MV-4-11 (cell line): ENCODE measurements at regions not wholly inside any gene's neighbourhood (a gene's known extent, or its start where the extent isn't known, plus 50 kb on each side); places are given as distances from the start of the nearest gene placed in this dataset.
"Not testable (repeated sequence)": the region's sequence is repeated elsewhere in the genome, so short reads cannot be mapped to it uniquely, and the experiment has no call there.

Source experiments
- DNase-seq: peaks from one replicate; lab custom pipeline; 2025; lab: John Stamatoyannopoulos, UW

DNA sequence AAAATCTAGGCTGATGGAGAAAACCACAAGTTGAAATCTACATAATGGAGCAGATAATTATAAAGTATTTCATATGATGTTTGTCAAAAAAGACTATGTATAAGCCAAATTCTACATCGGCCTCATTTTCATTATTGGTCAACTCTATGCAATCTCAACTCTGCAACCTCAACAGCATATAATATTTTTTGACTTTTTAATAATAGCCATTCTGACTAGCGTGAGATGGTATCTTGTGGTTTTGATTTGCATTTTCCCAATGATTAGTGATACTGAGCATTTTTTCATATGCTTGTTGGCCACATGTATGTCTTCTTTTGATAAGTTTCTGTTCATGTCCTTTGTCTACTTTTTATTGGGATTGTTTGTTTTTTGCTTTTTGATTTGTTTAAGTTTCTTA is 496.1 kb upstream of the SLC39A10 start:
- no peak for DNase-seq

DNA sequence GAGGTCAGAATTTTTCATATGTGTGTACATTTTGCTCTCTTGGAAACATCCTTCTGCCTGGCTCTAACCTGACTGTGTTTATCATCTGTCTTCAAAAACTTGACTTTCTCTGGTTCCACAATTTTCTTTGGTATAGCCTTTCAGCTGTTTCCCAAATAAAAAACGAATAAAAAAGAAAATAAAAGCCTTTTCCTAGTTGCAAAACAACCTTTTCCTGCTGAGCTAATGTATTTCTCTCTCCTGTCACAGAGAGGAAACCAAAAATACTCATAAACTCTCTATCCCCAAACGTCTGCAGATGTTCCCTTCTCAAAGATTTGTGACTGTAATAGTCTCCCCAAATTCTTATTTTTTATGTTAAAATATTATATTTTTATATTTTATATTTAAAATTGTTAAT is 505.3 kb upstream of the SLC39A10 start:
- DNase-seq, result no peak

DNA sequence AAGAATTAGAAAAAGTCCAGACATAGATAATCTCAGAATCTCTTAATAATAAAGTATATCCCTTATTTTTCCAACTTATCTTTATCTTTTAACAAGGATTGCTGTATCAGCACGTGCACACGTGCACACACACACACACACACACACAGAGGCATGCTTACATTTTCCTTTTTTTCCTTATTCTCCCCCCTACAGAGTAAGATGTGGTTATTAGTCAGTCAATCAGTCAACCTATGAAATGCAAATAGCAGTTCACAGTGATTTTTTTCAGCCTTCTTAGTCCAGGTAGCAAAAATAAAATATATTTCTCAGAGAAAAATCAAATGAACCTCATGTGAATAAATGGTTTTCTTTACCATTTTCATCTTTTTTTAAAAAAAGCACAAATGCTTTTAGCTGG is 506.2 kb upstream of the SLC39A10 start:
- no peak for DNase-seq

DNA sequence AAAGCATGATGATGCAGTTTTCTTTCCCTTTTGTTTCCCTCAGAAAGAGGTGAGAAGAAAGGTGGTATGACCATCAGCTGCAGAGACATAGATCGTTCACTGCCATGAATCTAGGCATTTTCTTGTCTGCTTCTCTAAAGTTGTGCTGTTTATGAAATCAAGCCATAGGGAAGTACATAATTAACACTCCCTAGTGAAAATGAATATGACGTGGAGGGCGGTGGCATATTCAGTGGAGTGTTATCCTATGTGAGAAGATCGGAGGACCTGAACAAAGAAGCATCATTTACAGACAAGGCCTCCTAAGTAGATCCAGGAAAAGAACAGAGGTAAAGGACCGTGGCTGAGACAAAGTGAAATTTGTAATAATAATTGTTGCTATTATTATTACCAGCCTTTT is 509.0 kb upstream of the SLC39A10 start:
- DNase-seq, result no peak

DNA sequence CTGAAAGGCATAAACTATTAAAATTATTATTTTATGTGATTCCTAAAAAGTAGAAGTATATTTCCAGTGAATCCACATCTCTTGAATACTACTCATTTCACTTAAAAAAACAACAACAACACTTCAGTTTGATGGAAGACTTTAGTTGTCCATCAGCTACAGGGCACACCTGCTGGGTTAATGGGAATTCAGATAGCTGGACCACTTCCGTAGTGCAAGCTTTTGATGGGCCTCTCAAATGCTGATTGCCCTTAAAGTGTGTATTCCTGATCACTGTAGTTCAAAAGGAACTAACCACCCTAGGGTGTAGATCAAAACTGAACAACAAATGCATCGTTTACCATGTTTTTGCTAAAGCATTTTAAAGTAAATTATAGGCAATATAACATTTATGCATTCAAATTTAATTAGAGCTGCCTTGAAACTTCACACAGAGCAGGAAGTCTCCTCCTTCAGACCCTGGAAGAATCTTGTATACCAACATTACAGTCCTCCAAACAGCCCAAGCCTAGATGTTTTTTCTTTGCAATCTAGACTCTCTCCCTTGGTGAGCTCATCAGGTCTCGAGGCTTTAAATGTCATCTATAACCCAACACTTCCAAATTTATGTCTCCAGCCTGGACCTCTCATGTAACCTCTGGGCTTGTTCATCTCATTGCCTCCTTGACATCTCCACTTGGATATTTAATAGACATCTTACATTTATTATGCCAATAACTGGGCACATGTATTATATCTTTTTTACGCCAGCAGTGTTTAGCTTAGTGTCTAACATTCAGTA is 510.1 kb upstream of the SLC39A10 start:
- DNase-seq, result no peak

DNA sequence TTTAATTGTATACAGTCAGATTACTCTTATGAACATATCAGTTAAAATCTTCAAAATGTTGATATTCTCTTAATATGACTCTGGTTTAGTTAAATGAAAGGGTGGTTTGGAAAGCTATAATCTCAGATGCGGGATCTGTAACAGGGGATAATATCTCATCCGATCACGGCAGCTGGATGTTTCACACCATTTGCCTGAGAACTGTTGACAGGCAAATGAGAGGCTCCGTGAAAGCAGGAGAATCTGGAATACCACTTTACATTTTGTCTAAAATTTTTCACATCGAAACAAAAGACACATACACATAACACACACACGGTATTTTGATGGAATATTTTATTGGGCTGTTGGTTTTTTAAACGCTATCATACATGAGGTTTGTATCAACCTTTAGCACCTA is 518.6 kb upstream of the SLC39A10 start:
- DNase-seq, result no peak

DNA sequence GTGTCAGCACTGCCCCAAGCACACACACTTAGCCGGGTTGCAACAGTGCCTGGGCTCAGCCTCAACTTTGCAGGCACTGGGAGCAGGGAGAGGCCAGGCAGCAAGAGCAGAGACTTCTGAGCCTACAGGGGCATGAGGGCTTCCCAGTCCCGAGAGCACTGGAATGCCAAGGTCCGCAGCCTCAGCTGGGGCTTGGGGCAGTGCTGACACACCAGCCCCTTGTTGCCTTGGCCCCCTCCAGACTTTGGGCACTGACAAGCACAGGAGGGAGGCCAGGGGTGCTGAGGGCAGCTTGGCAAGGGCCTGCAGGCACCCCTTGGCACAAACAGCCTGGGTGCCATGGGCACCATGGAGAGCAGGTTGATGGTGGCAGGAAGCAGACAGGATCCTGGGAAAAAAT is 531.1 kb upstream of the SLC39A10 start:
- DNase-seq, result not testable (repeated sequence)

DNA sequence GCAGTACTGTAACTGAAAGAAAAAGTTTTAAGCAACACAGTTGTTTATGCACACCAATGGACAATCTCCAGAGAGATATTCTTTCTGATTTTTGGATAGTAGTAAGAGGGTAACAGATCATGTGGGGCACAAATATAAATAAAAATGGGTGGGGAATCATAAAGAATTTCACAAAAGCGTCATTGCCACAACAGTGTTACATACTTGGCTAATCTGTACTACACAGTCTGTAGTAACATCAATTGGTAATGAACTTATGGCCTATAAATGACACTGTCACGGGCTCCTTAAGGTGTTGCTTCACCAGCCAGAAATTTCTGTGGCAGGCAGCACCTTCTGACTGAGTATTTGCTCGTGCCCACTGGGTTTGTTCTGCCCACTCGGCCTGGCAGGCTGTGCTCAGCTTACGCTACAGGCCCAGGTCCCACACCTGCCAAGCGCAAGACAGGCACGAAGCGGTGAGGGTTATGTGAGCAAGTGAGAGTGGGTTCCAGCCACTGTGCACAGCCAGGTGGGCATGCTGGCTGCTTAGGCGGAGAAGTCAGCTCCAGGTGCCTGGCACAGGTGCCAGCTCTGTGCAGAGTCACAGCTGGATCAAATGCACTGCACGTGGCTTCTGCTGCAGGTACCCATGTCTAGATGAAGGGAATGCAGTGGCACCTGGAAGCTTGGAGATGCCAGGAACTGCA is 532.5 kb upstream of the SLC39A10 start:
- DNase-seq, result no peak

DNA sequence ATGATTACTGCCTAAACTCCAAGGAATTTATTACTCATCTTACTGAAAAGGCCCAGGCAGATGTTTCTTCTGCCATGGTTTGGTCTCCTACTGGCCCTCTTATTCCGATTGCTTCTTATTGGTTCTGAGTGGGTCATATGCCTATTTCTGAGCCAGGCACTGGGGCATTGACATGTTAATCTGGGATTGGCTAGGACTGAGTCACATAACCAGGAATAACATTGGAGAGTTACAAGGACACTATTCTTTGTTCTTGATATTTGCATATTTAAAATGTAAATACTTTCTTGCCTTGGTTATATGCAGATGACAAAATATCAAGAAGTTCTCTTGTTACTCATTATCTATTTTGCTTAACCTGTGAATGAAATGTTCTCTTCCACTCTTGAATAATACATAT is 534.4 kb upstream of the SLC39A10 start:
- no peak for DNase-seq

DNA sequence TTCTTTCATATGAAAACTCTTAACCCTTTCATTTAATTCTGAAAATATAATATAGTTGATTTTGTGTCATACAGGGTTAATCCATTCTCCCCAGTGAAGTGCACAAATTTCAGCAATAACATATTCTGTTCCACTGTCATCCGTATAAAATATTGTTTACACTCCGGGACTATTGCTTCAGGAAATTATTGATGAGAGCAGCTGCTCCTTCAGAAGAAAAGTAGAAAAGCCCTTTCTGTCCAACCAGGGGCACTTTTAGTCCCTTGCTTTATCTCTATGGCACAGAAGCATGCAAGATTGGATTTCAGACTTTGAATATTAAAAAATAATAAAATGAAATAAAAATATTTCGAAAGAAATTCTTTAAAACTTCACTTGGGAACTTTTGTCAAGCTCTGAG is 535.7 kb upstream of the SLC39A10 start:
- DNase-seq, result no peak

DNA sequence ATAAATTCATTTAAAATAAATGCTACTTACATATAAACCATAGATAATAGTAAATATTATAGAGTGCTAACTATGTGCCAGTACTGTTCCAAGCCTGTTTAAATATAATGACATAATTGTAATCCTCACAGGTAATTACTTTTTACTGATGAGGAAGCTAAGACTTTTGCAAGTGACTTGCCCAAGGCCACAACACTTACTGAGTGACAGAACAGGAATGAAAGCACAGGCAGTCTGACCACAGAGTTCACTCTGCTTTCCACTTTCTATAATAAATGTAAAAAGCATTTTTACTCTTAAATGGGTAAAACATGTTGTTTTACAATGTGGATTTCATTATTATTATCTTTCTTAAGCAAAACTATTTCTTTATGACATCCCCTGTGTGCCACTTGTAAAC is 537.8 kb upstream of the SLC39A10 start:
- DNase-seq, result no peak

DNA sequence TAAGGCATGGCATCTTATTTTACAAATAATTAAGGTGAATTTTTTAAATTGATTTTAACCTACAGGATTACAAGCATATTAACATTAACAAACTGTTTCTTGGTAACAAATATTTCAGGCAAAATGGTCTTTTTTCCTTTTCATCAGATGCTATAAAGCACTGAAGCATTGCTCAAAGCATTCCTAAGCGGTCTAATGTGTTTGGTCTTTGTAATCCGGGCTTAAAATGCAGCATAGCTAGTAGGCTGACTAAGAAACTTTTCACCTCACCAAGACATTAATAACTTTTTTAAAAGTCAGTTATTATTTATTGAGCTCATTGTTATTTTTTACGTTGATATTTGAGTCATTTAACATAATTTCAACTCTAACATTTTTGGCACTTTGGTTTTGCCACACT is 538.8 kb upstream of the SLC39A10 start:
- no peak for DNase-seq

DNA sequence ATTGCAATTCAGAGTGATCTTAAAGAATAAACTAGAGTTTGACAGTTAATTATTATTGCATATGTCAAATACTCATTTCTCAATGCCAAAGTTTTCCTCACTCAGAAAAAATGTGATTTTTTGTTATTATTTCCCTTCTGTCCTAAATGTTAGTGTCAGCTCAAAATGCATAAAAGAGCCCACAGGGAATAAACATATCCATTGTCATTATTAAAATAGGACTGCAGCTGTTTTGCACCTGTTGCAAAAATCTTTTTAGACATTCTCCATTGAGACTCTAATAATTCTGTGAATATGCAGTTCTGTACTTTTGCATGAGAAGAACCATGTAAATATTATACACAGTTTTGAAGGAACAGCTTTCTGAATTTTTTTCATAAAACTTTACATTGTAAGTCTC is 540.0 kb upstream of the SLC39A10 start:
- no peak for DNase-seq

DNA sequence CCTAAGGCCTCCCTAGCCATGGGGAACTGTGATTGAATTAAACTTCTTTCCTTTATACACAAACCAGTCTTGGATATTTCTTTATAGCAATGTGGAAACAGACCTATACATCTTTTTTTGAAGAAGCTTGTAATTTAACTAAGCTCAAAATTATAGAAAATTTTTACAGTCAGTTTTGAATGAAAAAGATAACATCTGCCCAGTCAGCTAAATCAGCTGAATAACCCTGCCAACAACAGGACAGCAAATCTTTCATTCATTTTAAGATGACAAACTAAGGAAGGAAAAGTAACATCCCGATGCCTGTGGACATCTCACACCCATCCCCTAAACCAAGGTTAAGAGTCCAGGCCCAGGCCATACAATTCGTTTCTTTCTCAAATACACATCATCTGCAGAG is 541.3 kb upstream of the SLC39A10 start:
- no peak for DNase-seq

DNA sequence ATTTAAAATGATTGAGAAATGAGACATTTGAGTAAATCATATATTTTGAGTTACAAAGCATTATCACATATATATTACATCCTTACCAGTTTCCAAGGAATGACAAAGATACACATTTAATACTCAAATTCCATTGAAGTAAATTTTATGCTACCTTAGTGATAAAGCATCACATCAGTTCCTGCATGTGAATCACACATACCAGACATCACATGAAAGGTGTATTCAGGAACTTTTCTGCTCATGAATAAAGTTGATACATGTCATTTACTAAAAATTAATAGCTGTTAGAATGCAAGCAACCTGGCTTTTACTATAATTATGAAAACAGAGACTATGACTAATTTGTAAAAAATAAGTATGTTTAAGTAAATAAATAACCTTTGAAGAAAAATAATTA is 548.8 kb upstream of the SLC39A10 start:
- no peak for DNase-seq

DNA sequence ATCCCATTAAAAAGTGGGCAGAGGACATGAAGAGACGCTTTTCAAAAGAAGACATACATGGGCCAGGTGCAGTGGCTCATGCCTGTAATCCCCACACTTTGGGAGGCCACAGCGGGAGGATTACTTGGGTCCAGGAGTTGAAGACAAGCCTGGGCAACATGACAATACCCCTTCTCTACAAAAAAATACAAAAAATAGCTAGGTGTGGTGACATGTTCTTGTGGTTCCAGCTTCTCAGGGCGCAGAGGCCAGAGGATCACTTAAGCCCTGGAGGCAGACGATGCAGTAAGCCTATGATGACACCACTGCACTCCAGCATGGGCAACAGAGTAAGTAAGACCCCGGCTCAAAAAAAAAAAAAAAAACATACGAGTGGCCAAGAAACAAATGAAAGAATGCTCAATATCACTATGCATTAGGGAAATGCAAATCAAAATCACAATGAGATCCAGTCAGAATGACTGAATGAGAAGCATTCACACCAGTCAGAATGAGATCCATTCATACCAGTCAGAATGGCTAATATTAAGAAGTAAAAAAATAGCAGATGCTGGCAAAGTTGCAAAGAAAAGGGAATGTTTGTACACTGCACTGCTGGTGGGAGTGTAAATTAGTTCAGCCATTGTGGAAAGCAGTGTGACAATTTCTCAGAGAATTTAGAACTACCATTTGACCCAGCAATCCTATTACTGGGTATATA is 550.2 kb upstream of the SLC39A10 start:
- no peak for DNase-seq

DNA sequence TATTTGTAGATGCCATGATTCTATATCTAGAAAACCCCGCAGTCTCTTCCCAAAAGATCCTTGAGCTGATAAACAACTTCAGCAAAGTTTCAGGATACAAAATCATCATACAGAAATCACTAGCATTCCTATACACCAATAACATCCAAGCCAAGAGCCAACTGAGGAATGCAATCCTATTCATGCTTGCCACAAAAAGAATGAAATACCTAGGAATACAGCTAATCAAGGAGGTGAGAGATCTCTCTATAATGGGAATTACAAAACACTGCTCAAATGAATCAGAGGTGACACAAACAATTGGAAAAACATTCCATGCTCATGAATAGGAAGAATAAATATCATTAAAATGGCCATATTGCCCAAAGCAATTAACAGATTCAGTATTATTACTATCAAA is 551.4 kb upstream of the SLC39A10 start:
- DNase-seq, result no peak

DNA sequence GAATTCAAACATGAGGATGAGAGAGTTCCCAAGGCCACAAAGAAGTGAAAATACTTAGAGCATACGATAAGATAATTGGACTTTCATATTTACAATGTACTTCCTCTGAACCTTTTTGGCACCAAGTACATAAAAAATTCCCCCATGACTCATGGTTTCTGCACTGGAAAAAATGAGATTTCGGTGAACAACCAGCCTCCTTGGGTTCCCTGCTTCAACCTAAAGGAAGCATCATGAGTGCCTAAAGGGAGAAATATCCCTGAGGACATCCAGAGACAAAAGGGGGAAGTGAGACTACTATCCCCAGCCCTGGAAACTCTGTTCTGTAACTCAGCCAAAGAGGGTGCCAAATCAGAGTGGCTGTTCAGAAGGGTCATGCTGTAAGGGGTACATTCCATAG is 562.7 kb upstream of the SLC39A10 start:
- DNase-seq, result no peak

DNA sequence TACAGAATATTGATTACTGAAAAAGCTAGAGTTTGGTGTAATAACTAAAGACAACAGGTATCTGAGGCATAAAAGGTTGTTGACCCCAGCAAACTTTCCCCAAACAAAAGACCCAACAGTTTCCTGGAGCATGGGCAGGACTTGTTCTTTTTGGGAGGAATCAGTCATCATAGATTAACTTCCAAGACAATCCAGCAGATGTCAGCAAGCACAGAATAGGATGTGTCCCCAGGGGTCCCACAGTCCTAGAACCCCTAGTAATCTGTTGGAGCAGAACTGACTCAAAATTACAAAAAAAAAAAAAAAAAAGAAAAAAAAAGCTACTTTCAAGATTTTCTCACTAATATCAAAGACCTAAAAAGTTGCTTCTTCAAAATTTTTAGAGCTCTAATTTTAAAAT is 564.7 kb upstream of the SLC39A10 start:
- DNase-seq, result no peak

DNA sequence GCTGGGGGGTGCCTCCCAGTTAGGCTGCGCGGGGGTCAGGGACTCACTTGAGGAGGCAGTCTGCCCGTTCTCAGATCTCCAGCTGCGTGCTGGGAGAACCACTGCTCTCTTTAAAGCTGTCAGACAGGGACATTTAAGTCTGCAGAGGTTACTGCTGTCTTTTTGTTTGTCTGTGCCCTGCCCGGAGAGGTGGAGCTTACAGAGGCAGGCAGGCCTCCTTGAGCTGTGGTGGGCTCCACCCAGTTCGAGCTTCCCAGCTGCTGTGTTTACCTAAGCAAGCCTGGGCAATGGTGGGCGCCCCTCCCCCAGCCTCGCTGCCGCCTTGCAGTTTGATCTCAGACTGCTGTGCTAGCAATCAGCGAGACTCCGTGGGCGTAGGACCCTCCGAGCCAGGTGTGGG is 584.2 kb upstream of the SLC39A10 start:
- not testable (repeated sequence) for DNase-seq

DNA sequence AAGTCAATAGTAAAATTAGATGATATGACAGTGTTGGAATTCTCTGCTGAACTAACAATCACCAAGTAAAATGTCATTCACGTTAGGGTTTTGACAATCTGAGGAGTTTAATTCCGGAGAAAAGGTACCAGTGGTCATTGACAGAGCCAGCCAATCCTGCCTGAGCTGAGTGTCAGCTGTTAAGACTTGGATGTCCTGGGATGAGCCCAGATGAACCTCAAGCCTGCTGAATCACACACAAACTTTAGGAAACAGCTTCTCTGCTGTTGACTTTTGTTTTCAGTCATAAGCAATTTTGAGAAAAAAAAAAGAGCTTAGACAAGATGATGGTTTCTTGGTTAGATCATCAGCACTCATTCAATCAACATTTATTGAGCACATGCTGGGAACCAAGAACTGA is 600.0 kb upstream of the SLC39A10 start:
- DNase-seq, result no peak

DNA sequence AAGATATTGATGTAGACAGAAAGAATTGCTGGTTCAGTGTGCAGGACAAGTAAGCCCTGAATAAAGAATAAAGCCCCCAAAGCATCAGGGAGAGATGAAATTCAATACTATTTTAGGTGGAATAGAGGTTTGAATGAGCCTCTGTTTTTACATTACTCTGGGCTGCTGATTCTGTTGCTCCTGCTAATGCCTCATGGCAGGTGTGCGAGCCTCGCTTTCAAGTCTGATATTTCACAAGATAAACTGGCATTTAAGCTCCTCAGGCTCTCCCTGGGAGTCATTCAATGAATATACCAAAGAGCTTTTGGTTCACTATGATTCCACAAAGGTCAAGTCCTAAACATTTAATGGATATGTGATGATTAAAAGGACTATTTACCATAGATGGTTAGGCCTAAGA is 601.0 kb upstream of the SLC39A10 start:
- no peak for DNase-seq

DNA sequence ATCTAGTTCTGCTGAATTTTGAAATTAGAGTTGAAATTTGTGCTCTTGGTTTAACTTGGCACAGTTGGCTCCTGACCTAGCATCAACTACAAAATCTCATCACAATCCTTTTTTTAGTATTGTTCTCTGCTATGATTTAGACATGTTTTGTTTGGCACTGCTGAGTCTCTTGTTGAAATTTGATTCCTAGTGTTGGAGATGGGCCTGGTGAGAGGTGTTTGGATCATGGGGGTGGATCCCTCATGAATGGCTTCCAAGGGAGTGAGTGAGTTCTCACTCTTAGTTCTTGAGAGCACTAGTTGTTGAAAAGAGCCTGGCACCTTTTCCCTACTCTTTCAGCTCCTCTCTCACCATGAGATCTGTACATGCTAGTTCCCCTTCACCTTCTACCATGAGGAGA is 605.6 kb upstream of the SLC39A10 start:
- no peak for DNase-seq
